K562 (cell line): ENCODE measurements at regions not wholly inside any gene's neighbourhood (a gene's known extent, or its start where the extent isn't known, plus 50 kb on each side); places are given as distances from the start of the nearest gene placed in this dataset.

Source experiments
- ATAC-seq: fragments of 200-7000 bp; cut with Tn5 transposase; 3 replicates; pipeline ENCODE4 v1.9.1; 2020; ENCODE audit warnings: moderate library complexity
- BruUV-seq: library from RNA; stranded (reverse); fragments of 400-500 nt; replicated peaks from 2 replicates; lab custom pipeline; 2021; lab: Mats Ljungman, UMichigan
- CTCF ChIA-PET: fragments of 300-600 bp; formaldehyde crosslinking; extraction: SDS; loops from one replicate; lab custom pipeline; 2021; ENCODE audit warnings: low intra/inter-chr PET ratio; lab: Yijun Ruan, JAX
- POLR2A ChIA-PET: fragments of 300-600, 350-650 bp; sonication (Branson Sonifier 250); formaldehyde crosslinking; extraction: SDS; loops from one replicate; lab custom pipeline; 2021; ENCODE audit warnings: antibody characterized with exemption, inconsistent platforms; lab: Yijun Ruan, JAX
- DNase-seq, 4 experiments: peaks; one replicate each; pipeline versions ENCODE4 v3.0.0 to v3.0.0-alpha.2; 2011 to 2018; ENCODE audit warnings: low spot score in 3 of 4, mixed read lengths in 3 of 4; ENCODE audit errors: extremely low read depth in 1 of 4
- FAIRE-seq: peaks from 2 replicates; lab custom pipeline; 2011; peaks lifted over from hg19 to GRCh38; lab: Jason Lieb, UNC
- H2AFZ ChIP-seq: 2 replicates; pipeline ENCODE4 v1.6.0; 2011; ENCODE audit warnings: low read depth, low read length, control low read depth, inconsistent platforms
- H3K27ac ChIP-seq: fragments of 200-600 bp; 3 replicates; pipeline ENCODE4 v1.8.0; 2011; ENCODE audit warnings: low read depth, mild to moderate bottlenecking, control low read depth, inconsistent platforms, low read length, moderate library complexity, mixed read lengths; ENCODE audit errors: extremely low read depth
- H3K27me3 ChIP-seq, 2 experiments: fragments of 300-600 bp in 1 of 2; 2 replicates in 1 of 2; 3 replicates in 1 of 2; pipeline versions ENCODE4 v1.6.0 to v1.8.0; 2011; ENCODE audit warnings: inconsistent platforms in 2 of 2, low read length in 2 of 2, mild to moderate bottlenecking in 1 of 2, mixed read lengths in 1 of 2, moderate library complexity in 1 of 2; ENCODE audit not compliant: control insufficient read depth in 2 of 2, insufficient read depth in 2 of 2
- H3K36me3 ChIP-seq: fragments of 300-600 bp; 3 replicates; pipeline ENCODE4 v1.8.0; 2011; ENCODE audit warnings: mild to moderate bottlenecking, low read length, inconsistent platforms; ENCODE audit not compliant: control insufficient read depth, insufficient read depth
- H3K4me1 ChIP-seq, 2 experiments: fragments of 200-600 bp in 1 of 2; replicated peaks in 1 of 2; 2 replicates in 1 of 2; 3 replicates in 1 of 2; pipeline versions ENCODE4 v1.5.1 to v1.8.0; 2011; ENCODE audit warnings: inconsistent platforms in 2 of 2, low read length in 2 of 2, mild to moderate bottlenecking in 1 of 2, mixed read lengths in 1 of 2, moderate library complexity in 1 of 2; ENCODE audit not compliant: control insufficient read depth in 2 of 2, insufficient read depth in 2 of 2
- H3K4me2 ChIP-seq: 2 replicates; pipeline ENCODE4 v1.6.1; 2011; ENCODE audit warnings: low read length, control low read depth, inconsistent platforms, mixed read lengths; ENCODE audit not compliant: insufficient read depth
- H3K4me3 ChIP-seq: fragments of 200-600 bp; sonication (generic), shearing (Covaris generic); 2 replicates; pipeline ENCODE4 v1.5.1; 2016; ENCODE audit warnings: control low read depth, inconsistent platforms
- H3K79me2 ChIP-seq: fragments of 200-600 bp; 3 replicates; pipeline ENCODE4 v1.8.0; 2011; ENCODE audit warnings: low read length, inconsistent platforms; ENCODE audit not compliant: control insufficient read depth, insufficient read depth
- H3K9ac ChIP-seq, 2 experiments: 2 replicates each; pipeline versions ENCODE4 v1.6.0 to v1.6.1; 2011; ENCODE audit warnings: low read depth in 2 of 2, low read length in 2 of 2, control low read depth in 1 of 2, inconsistent platforms in 1 of 2, mild to moderate bottlenecking in 1 of 2, mixed read lengths in 1 of 2; ENCODE audit not compliant: insufficient read depth in 1 of 2
- H3K9me1 ChIP-seq: one replicate; pipeline ENCODE4 v1.6.0; 2011; ENCODE audit warnings: inconsistent platforms, mild to moderate bottlenecking, low read length, moderate library complexity; ENCODE audit not compliant: control insufficient read depth, insufficient read depth
- H3K9me3 ChIP-seq: replicated peaks from 2 replicates; pipeline ENCODE4 v1.5.1; 2011; ENCODE audit warnings: low read depth, low read length, inconsistent platforms; ENCODE audit not compliant: control insufficient read depth, insufficient read depth
- H4K20me1 ChIP-seq: replicated peaks from 2 replicates; pipeline ENCODE4 v1.6.1; 2011; ENCODE audit warnings: low read length, inconsistent platforms, mixed read lengths; ENCODE audit not compliant: control insufficient read depth, insufficient read depth
- CHD2 ChIP-seq: IDR thresholded peaks from 2 replicates; pipeline ENCODE4 v1.6.1; 2011; ENCODE audit warnings: low read depth, low read length
- ELF4 ChIP-seq: fragments of 450-650 bp; formaldehyde crosslinking; IDR thresholded peaks from 2 replicates; pipeline ENCODE4 v1.4.0; 2022; ENCODE audit warnings: missing genetic modification characterization
- ESRRA ChIP-seq: fragments of 450-650 bp; IDR thresholded peaks from 2 replicates; pipeline ENCODE4 v1.6.1; 2014; ENCODE audit warnings: low read depth, mild to moderate bottlenecking, moderate library complexity, borderline replicate concordance
- FOXJ2 ChIP-seq: fragments of 200-800 bp; sonication (Bioruptor generic); IDR thresholded peaks from 2 replicates; pipeline ENCODE4 v1.6.1; 2016; ENCODE audit warnings: missing genetic modification characterization, missing compliant biosample characterization
- GTF2E2 ChIP-seq: fragments of 200-800 bp; sonication (Bioruptor generic); IDR thresholded peaks from 2 replicates; pipeline ENCODE4 v1.6.1; 2016; ENCODE audit warnings: missing genetic modification characterization, missing compliant biosample characterization
- KDM5B ChIP-seq: fragments of 200-600 bp; sonication (generic); IDR thresholded peaks from 2 replicates; pipeline ENCODE4 v1.6.1; 2012; ENCODE audit warnings: low read depth, mild to moderate bottlenecking, moderate library complexity, low read length, control low read depth, inconsistent platforms; ENCODE audit not compliant: insufficient replicate concordance
- MEIS2 ChIP-seq: fragments of 450-650 bp; IDR thresholded peaks from 2 replicates; pipeline ENCODE4 v1.6.1; 2014; ENCODE audit warnings: mild to moderate bottlenecking; ENCODE audit not compliant: partially characterized antibody
- MTA1 ChIP-seq: fragments of 450-650 bp; IDR thresholded peaks from 2 replicates; pipeline ENCODE4 v1.6.1; 2017; ENCODE audit warnings: borderline replicate concordance
- MTA3 ChIP-seq: fragments of 450-650 bp; formaldehyde crosslinking; IDR thresholded peaks from 2 replicates; pipeline ENCODE4 v1.6.1; 2017; ENCODE audit warnings: mild to moderate bottlenecking, borderline replicate concordance
- MXI1 ChIP-seq: IDR thresholded peaks from 2 replicates; pipeline ENCODE4 v1.6.1; 2011; ENCODE audit warnings: low read depth, mild to moderate bottlenecking, improper control_type of control experiment, low read length
- MYNN ChIP-seq, 2 experiments: sonication (generic); formaldehyde crosslinking in 1 of 2; IDR thresholded peaks; 2 replicates each; pipeline versions ENCODE4 v1.5.0 to v1.6.1; 2016 to 2020; ENCODE audit warnings: antibody characterized with exemption in 1 of 2, missing genetic modification reagents in 1 of 2
- PCBP2 ChIP-seq: fragments of 200-400 bp; formaldehyde crosslinking; IDR thresholded peaks from 2 replicates; pipeline ENCODE4 v1.6.1; 2018; ENCODE audit warnings: low read length, low read depth, mild to moderate bottlenecking, moderate library complexity; ENCODE audit not compliant: poor library complexity, severe bottlenecking
- RBM34 ChIP-seq: fragments of 200-400 bp; formaldehyde crosslinking; IDR thresholded peaks from 2 replicates; pipeline ENCODE4 v1.6.1; 2018; ENCODE audit warnings: low read length, borderline replicate concordance; ENCODE audit not compliant: insufficient read depth
- TOE1 ChIP-seq, 2 experiments: fragments of 450-650 bp in 1 of 2; sonication (generic) in 1 of 2; formaldehyde crosslinking in 1 of 2; IDR thresholded peaks; 2 replicates each; pipeline versions ENCODE4 v1.7.1 to v1.8.0; 2016 to 2022; ENCODE audit warnings: borderline replicate concordance in 2 of 2, mild to moderate bottlenecking in 2 of 2, antibody characterized with exemption in 1 of 2, inconsistent platforms in 1 of 2, low read depth in 1 of 2, missing genetic modification reagents in 1 of 2, moderate library complexity in 1 of 2
- ZNF165 ChIP-seq: fragments of 250-450 bp; sonication (Bioruptor Pico); IDR thresholded peaks from 2 replicates; pipeline ENCODE4 v1.4.0; 2020; ENCODE audit warnings: borderline replicate concordance
- ZNF551 ChIP-seq: fragments of 250-450 bp; sonication (Bioruptor Pico); IDR thresholded peaks from 2 replicates; pipeline ENCODE4 v1.5.0; 2021; ENCODE audit warnings: mild to moderate bottlenecking, moderate library complexity
- WGBS: fragments of 100-300 bp; shearing (Covaris generic); methylation state at CpG from one replicate; pipeline ENCODE4 v1.1.6; 2016; ENCODE audit warnings: low coverage, mixed read lengths; ENCODE audit not compliant: insufficient coverage; ENCODE audit errors: missing lambda C conversion rate; 5-methylcytosine and 5-hydroxymethylcytosine counted together
- in situ Hi-C: fragments of 300-500 bp; cut with MboI; formaldehyde crosslinking; loops from 4 replicates; pipeline ENCODE4 v1.15.0; 2018; ENCODE audit warnings: inconsistent platforms, mixed read lengths
- intact Hi-C: fragments of 100-400 bp; cut with micrococcal nuclease; formaldehyde crosslinking; loops from 2 replicates; pipeline ENCODE4 v1.14.2; 2022
- TF ChIP-seq, protein P1 (sequence below): fragments of 250-450 bp; sonication (Bioruptor Pico); IDR thresholded peaks from 2 replicates; pipeline ENCODE4 v1.5.0; 2021
- TF ChIP-seq, protein P2 (sequence below): fragments of 250-450 bp; sonication (Bioruptor Pico); IDR thresholded peaks from 2 replicates; pipeline ENCODE4 v1.8.0; 2021; ENCODE audit warnings: moderate library complexity, mild to moderate bottlenecking, inconsistent platforms
- TF ChIP-seq, protein P3 (sequence below): fragments of 250-450 bp; sonication (Bioruptor Pico); IDR thresholded peaks from 2 replicates; pipeline ENCODE4 v1.4.0; 2020; ENCODE audit warnings: mild to moderate bottlenecking, moderate library complexity

DNA sequence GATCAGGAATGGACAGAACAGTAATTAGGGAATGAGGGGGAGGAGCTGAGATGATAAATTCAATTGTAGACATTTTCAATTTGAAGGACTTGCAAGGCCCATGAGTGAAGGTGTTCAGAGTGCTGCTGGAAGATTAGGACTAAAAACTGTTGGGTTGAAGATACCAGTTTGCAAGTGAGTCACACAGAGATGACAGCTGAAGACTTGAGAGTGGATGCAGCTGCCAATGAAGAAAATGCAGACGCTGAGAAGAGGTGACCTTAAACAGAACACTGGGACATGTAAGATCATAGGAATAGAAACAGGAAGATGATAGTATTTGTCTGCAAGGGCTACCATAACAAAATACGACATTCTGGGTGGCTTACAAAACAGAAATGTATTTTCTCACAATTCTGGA is 1716.5 kb upstream of the SLC10A2 start:
- intact Hi-C loops (no loop called here), in situ Hi-C loops (no loop called here)
- no peaks in the 10 kb centered on the region for H3K9me3 ChIP-seq
- ChIA-PET CTCF (no interaction called here), POLR2A (no interaction called here)
- H3K4me3 ChIP-seq: no peak overlapping the region
- H3K9me1 ChIP-seq: no peaks in the 10 kb centered on the region
- H3K4me1 ChIP-seq: no peaks in the 10 kb centered on the region
- H2AFZ ChIP-seq: no peak overlapping the region
- H3K9ac ChIP-seq: no peak overlapping the region
- BruUV-seq: no TSS peak
- ATAC-seq (no peak), DNase-seq (no peak), FAIRE-seq (no peak)
- H3K36me3 ChIP-seq: no peaks in the 10 kb centered on the region
- H4K20me1 ChIP-seq: no peaks in the 10 kb centered on the region
- no peak overlapping the region for H3K27ac ChIP-seq
- H3K4me2 ChIP-seq: no peak overlapping the region
- WGBS: 0% methylated on average over 2 of the region's 2 CpGs
- no peak for TF ChIP-seq MTA1
- no peak for TF ChIP-seq MTA3
- no peak for TF ChIP-seq KDM5B
- no peak for TF ChIP-seq GTF2E2 (tag)
- no peak for TF ChIP-seq MEIS2
- TF ChIP-seq ELF4 (CRISPR knock-in tag): no peak
- TF ChIP-seq, protein P1, sequence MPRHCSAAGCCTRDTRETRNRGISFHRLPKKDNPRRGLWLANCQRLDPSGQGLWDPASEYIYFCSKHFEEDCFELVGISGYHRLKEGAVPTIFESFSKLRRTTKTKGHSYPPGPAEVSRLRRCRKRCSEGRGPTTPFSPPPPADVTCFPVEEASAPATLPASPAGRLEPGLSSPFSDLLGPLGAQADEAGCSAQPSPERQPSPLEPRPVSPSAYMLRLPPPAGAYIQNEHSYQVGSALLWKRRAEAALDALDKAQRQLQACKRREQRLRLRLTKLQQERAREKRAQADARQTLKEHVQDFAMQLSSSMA: no peak
- TF ChIP-seq MXI1: no peak
- TF ChIP-seq, protein P2, sequence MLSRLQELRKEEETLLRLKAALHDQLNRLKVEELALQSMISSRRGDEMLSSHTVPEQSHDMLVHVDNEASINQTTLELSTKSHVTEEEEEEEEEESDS (CRISPR knock-in tag): no peak
- TF ChIP-seq CHD2: no peak
- no peak for TF ChIP-seq ZNF165 (CRISPR knock-in tag)
- no peak for TF ChIP-seq PCBP2
- no peak for TF ChIP-seq MYNN (IDR thresholded peaks at IDR 0.05)
- TF ChIP-seq MYNN (CRISPR knock-in tag; IDR thresholded peaks at IDR 0.05): no peak
- no peak for TF ChIP-seq TOE1 (IDR thresholded peaks at IDR 0.05; ENCODE audit: borderline replicate concordance)
- no peak for TF ChIP-seq TOE1 (CRISPR knock-in tag; IDR thresholded peaks at IDR 0.05; ENCODE audit: borderline replicate concordance, low read depth)
- no peak for TF ChIP-seq RBM34
- TF ChIP-seq ESRRA: no peak
- no peak for TF ChIP-seq ZNF551
- TF ChIP-seq FOXJ2: no peak
- TF ChIP-seq, protein P3, sequence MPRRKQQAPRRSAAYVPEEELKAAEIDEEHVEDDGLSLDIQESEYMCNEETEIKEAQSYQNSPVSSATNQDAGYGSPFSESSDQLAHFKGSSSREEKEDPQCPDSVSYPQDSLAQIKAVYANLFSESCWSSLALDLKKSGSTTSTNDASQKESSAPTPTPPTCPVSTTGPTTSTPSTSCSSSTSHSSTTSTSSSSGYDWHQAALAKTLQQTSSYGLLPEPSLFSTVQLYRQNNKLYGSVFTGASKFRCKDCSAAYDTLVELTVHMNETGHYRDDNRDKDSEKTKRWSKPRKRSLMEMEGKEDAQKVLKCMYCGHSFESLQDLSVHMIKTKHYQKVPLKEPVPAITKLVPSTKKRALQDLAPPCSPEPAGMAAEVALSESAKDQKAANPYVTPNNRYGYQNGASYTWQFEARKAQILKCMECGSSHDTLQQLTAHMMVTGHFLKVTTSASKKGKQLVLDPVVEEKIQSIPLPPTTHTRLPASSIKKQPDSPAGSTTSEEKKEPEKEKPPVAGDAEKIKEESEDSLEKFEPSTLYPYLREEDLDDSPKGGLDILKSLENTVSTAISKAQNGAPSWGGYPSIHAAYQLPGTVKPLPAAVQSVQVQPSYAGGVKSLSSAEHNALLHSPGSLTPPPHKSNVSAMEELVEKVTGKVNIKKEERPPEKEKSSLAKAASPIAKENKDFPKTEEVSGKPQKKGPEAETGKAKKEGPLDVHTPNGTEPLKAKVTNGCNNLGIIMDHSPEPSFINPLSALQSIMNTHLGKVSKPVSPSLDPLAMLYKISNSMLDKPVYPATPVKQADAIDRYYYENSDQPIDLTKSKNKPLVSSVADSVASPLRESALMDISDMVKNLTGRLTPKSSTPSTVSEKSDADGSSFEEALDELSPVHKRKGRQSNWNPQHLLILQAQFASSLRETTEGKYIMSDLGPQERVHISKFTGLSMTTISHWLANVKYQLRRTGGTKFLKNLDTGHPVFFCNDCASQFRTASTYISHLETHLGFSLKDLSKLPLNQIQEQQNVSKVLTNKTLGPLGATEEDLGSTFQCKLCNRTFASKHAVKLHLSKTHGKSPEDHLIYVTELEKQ (CRISPR knock-in tag): no peak
- no peaks in the 10 kb centered on the region for H3K79me2 ChIP-seq
- no peaks in the 10 kb centered on the region for H3K27me3 ChIP-seq
